ENCODE measurements at regions not wholly inside any gene's neighbourhood (a gene's known extent, or its start where the extent isn't known, plus 50 kb on each side); places are given as distances from the start of the nearest gene placed in this dataset.

GRCh38 chr2:147657086-147658000 lies 187.5 kb upstream of the ACVR2A start:
- WGBS, 2 donors, result 88 to 90% methylated on average over 2 of the region's 2 CpGs
- Histone ChIP-seq H3K36me3 (ENCODE audit: low read depth, missing control alignments) (no peaks in the 10 kb centered on the region), H3K4me1 (no peaks in the 10 kb centered on the region), H3K27me3 (no peaks in the 10 kb centered on the region), H3K4me3 (no peak overlapping the region), H3K27ac (no peak overlapping the region), H3K9me3 (no peaks in the 10 kb centered on the region)
- TF ChIP-seq POLR2A (IDR thresholded peaks at IDR 0.05), result no peak
- TF ChIP-seq, protein P1, sequence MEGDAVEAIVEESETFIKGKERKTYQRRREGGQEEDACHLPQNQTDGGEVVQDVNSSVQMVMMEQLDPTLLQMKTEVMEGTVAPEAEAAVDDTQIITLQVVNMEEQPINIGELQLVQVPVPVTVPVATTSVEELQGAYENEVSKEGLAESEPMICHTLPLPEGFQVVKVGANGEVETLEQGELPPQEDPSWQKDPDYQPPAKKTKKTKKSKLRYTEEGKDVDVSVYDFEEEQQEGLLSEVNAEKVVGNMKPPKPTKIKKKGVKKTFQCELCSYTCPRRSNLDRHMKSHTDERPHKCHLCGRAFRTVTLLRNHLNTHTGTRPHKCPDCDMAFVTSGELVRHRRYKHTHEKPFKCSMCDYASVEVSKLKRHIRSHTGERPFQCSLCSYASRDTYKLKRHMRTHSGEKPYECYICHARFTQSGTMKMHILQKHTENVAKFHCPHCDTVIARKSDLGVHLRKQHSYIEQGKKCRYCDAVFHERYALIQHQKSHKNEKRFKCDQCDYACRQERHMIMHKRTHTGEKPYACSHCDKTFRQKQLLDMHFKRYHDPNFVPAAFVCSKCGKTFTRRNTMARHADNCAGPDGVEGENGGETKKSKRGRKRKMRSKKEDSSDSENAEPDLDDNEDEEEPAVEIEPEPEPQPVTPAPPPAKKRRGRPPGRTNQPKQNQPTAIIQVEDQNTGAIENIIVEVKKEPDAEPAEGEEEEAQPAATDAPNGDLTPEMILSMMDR (IDR thresholded peaks at IDR 0.05), result no peak
- DNase-seq, result no peak
- intact Hi-C loops (cut with DNase I; ENCODE audit: low total_unique reads), result no loop called here

DNA sequence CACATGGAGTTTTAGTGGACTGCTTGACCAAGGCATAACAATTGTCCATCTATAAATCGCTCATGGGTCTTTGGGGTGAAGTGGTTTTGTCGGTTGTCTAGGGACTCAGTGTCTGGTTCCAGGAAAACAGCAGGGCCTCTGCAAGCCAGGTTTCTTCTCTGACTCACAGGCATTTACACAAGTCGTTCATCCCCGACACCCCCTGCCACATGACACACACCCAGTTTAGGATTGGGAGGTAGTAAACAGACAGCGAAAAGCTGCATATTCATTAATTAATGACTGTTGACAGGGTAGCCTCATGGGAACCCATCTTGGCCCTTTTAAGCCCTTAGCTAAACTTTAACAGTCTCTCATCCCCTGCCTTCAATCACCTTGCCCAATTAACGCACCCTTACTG lies 194.8 kb upstream of the ACVR2A start:
- DNase-seq, result no peak
- Histone ChIP-seq H3K27me3 (no peaks in the 10 kb centered on the region), H3K4me3 (no peak overlapping the region), H3K27ac (no peak overlapping the region), H3K36me3 (ENCODE audit: low read depth, missing control alignments) (no peaks in the 10 kb centered on the region), H3K9me3 (no peaks in the 10 kb centered on the region), H3K4me1 (peaks cover 7% of the 10 kb centered on the region)
- WGBS, 2 donors, result 93 to 97% methylated on average over 6 of the region's 6 CpGs
- intact Hi-C loops (cut with DNase I; ENCODE audit: low total_unique reads), result no loop called here
- TF ChIP-seq POLR2A (IDR thresholded peaks at IDR 0.05), result no peak
- TF ChIP-seq, protein P1 (IDR thresholded peaks at IDR 0.05), result no peak

DNA sequence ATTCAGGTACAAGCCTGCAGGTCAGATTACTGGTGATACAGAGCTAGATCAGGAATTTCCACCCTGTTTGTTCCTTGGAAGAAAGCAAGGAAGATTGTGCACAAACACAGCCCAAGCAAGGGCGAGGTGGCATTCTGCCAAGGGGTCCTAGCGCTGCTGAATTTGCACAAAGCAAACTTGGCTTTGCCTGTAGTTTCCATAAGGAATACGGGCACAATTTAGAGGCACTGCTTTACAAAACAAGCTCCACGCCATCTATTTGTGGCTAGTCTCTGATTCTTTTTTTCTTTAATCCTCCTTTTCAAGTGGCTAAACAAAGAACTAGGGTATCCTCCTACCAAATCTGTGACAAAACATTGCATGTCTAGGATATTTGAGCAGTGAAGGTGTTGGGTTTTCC lies 195.5 kb upstream of the ACVR2A start:
- Histone ChIP-seq H3K27me3 (no peaks in the 10 kb centered on the region), H3K27ac (no peak overlapping the region), H3K36me3 (ENCODE audit: low read depth, missing control alignments) (no peaks in the 10 kb centered on the region), H3K4me1 (peaks cover 7% of the 10 kb centered on the region), H3K4me3 (no peak overlapping the region), H3K9me3 (no peaks in the 10 kb centered on the region)
- no peak for TF ChIP-seq POLR2A (IDR thresholded peaks at IDR 0.05)
- TF ChIP-seq, protein P1 (IDR thresholded peaks at IDR 0.05), result no peak
- 63 to 68% methylated on average over 4 of the region's 4 CpGs for WGBS, 2 donors
- DNase-seq, result no peak
- intact Hi-C loops (cut with DNase I; ENCODE audit: low total_unique reads), result no loop called here

- Histone ChIP-seq H3K9me3 (no peaks in the 10 kb centered on the region), H3K4me1 (peaks cover 7% of the 10 kb centered on the region), H3K27me3 (no peaks in the 10 kb centered on the region), H3K4me3 (no peak overlapping the region), H3K27ac (peak overlapping the region in 1 of 2 donors; percentile 56), H3K36me3 (ENCODE audit: low read depth, missing control alignments) (no peaks in the 10 kb centered on the region)
- no peak for DNase-seq
- intact Hi-C loops (cut with DNase I; ENCODE audit: low total_unique reads), result no loop called here
- TF ChIP-seq, protein P1 (IDR thresholded peaks at IDR 0.05), result no peak
- no peak for TF ChIP-seq POLR2A (IDR thresholded peaks at IDR 0.05)
- WGBS, 2 donors, result 53 to 82% methylated on average over 3 of the region's 3 CpGs
Measured at GRCh38 chr2:147648471-147648870, 196.4 kb upstream of the ACVR2A start.

GRCh38 chr2:147647816-147648215 lies 197.0 kb upstream of the ACVR2A start:
- H3K36me3 ChIP-seq (ENCODE audit: low read depth, missing control alignments), result no peaks in the 10 kb centered on the region
- H3K4me3 ChIP-seq, result no peak overlapping the region
- H3K27ac ChIP-seq, result peak overlapping the region in 1 of 2 donors; percentile 56
- no peaks in the 10 kb centered on the region for H3K9me3 ChIP-seq
- intact Hi-C loops (cut with DNase I; ENCODE audit: low total_unique reads), result no loop called here
- WGBS, 2 donors, result 94 to 96% methylated on average over 3 of the region's 3 CpGs
- H3K4me1 ChIP-seq, result peaks cover 7% of the 10 kb centered on the region
- TF ChIP-seq, protein P1 (IDR thresholded peaks at IDR 0.05), result no peak
- TF ChIP-seq POLR2A (IDR thresholded peaks at IDR 0.05), result no peak
- DNase-seq, result no peak
- H3K27me3 ChIP-seq, result no peaks in the 10 kb centered on the region

Measured in testis (tissue), 2 donors.